CD4-positive, alpha-beta T cell treated with Interleukin-17A for 1 hour (primary cell): ENCODE measurements at regions not wholly inside any gene's neighbourhood (a gene's known extent, or its start where the extent isn't known, plus 50 kb on each side); places are given as distances from the start of the nearest gene placed in this dataset.

ENCODE experiments used
- DNase-seq: peaks from one replicate; pipeline ENCODE4 v3.0.0-alpha.2; 2020

- no peak for DNase-seq
Measured at GRCh38 chr18:2082676-2083075, 488.6 kb downstream of the METTL4 start.

- DNase-seq: no peak
Measured at GRCh38 chr18:2083691-2084090, 487.6 kb downstream of the METTL4 start.

- no peak for DNase-seq
Measured at GRCh38 chr18:2086439-2086838, 484.9 kb downstream of the METTL4 start.

GRCh38 chr18:2087877-2088673 lies 483.2 kb downstream of the METTL4 start:
- no peak for DNase-seq

- DNase-seq: no peak
Measured at GRCh38 chr18:2089396-2089795, 481.9 kb downstream of the METTL4 start.

- no peak for DNase-seq
Measured at GRCh38 chr18:2091937-2092336, 479.4 kb downstream of the METTL4 start.

- DNase-seq: no peak
Measured at GRCh38 chr18:2096551-2096950, 474.8 kb downstream of the METTL4 start.

- DNase-seq: no peak
Measured at GRCh38 chr18:2100694-2101213, 470.6 kb downstream of the METTL4 start.

GRCh38 chr18:2102022-2102421 lies 469.3 kb downstream of the METTL4 start:
- no peak for DNase-seq

GRCh38 chr18:2103299-2103698 lies 468.0 kb downstream of the METTL4 start:
- no peak for DNase-seq

GRCh38 chr18:2104620-2105462 lies 466.5 kb downstream of the METTL4 start:
- DNase-seq: peak; percentile 21

- DNase-seq: no peak
Measured at GRCh38 chr18:2108591-2108990, 462.7 kb downstream of the METTL4 start.

GRCh38 chr18:2111456-2111855 lies 459.8 kb downstream of the METTL4 start:
- DNase-seq: no peak

GRCh38 chr18:2112435-2113045 lies 458.8 kb downstream of the METTL4 start:
- DNase-seq: no peak

- DNase-seq: no peak
Measured at GRCh38 chr18:2114289-2114688, 457.0 kb downstream of the METTL4 start.

- DNase-seq: no peak
Measured at GRCh38 chr18:2114765-2115164, 456.5 kb downstream of the METTL4 start.

GRCh38 chr18:2121224-2121623 lies 450.1 kb downstream of the METTL4 start:
- DNase-seq: no peak

- DNase-seq: no peak
Measured at GRCh38 chr18:2123077-2123476, 448.2 kb downstream of the METTL4 start.

- no peak for DNase-seq
Measured at GRCh38 chr18:2134364-2134763, 436.9 kb downstream of the METTL4 start.

GRCh38 chr18:2135309-2135708 lies 436.0 kb downstream of the METTL4 start:
- DNase-seq: no peak

- DNase-seq: no peak
Measured at GRCh38 chr18:2138552-2138951, 432.8 kb downstream of the METTL4 start.

- no peak for DNase-seq
Measured at GRCh38 chr18:2139691-2140090, 431.6 kb downstream of the METTL4 start.

- DNase-seq: no peak
Measured at GRCh38 chr18:2143636-2144035, 427.7 kb downstream of the METTL4 start.
